Caco-2 (cell line): ENCODE measurements at regions not wholly inside any gene's neighbourhood (a gene's known extent, or its start where the extent isn't known, plus 50 kb on each side); places are given as distances from the start of the nearest gene placed in this dataset.
"Not testable (repeated sequence)": the region's sequence is repeated elsewhere in the genome, so short reads cannot be mapped to it uniquely, and the experiment has no call there.

Experiments
- BruUV-seq: library from RNA; stranded (reverse); fragments of 400-500 nt; replicated peaks from 2 replicates; lab custom pipeline; 2021; lab: Mats Ljungman, UMichigan
- CTCF ChIA-PET: fragments of 300-600 bp; sonication (Branson Sonifier 250); formaldehyde crosslinking; loops from one replicate; lab custom pipeline; 2022; ENCODE audit warnings: antibody characterized with exemption; lab: Charles Lee
- POLR2A ChIA-PET: fragments of 300-600 bp; sonication (Branson Sonifier 250); formaldehyde crosslinking; loops from one replicate; lab custom pipeline; 2022; ENCODE audit warnings: antibody characterized with exemption; lab: Charles Lee
- DNase-seq, 2 experiments: peaks; one replicate each; pipeline versions ENCODE4 v3.0.0 to v3.0.0-alpha.2; 2020 to 2022
- H3K27me3 ChIP-seq: replicated peaks from 2 replicates; pipeline ENCODE4 v1.6.0; 2011; ENCODE audit warnings: low read length; ENCODE audit not compliant: control insufficient read depth, insufficient read depth
- H3K36me3 ChIP-seq: 2 replicates; pipeline ENCODE4 v1.5.1; 2011; ENCODE audit warnings: low read length; ENCODE audit not compliant: control insufficient read depth, insufficient read depth
- H3K4me1 ChIP-seq: fragments of 250-450 bp; sonication (Bioruptor Pico); 2 replicates; pipeline ENCODE4 v1.5.1; 2020; ENCODE audit warnings: mild to moderate bottlenecking
- H3K4me3 ChIP-seq: 2 replicates; pipeline ENCODE4 v1.5.1; 2011; ENCODE audit warnings: low read depth, mild to moderate bottlenecking, control low read depth, low read length
- H3K9me3 ChIP-seq: fragments of 250-450 bp; sonication (Bioruptor Pico); 2 replicates; pipeline ENCODE4 v1.5.1; 2020; ENCODE audit warnings: mild to moderate bottlenecking, moderate library complexity
- H3K27ac Mint-ChIP-seq: one replicate; pipeline ENCODE4 v1.8.0; 2022; ENCODE audit warnings: mixed read lengths; ENCODE audit not compliant: unreplicated experiment
- H3K27me3 Mint-ChIP-seq: one replicate; pipeline ENCODE4 v1.8.0; 2022; ENCODE audit warnings: mixed read lengths; ENCODE audit not compliant: insufficient read depth, unreplicated experiment
- H3K36me3 Mint-ChIP-seq: one replicate; pipeline ENCODE4 v1.8.0; 2022; ENCODE audit warnings: mild to moderate bottlenecking, mixed read lengths; ENCODE audit not compliant: insufficient read depth, unreplicated experiment
- H3K4me1 Mint-ChIP-seq: one replicate; pipeline ENCODE4 v1.8.0; 2022; ENCODE audit warnings: low read depth, mixed read lengths; ENCODE audit not compliant: unreplicated experiment
- H3K4me3 Mint-ChIP-seq: one replicate; pipeline ENCODE4 v1.8.0; 2022; ENCODE audit warnings: mild to moderate bottlenecking, moderate library complexity, mixed read lengths; ENCODE audit not compliant: unreplicated experiment
- H3K9me3 Mint-ChIP-seq: one replicate; pipeline ENCODE4 v1.8.0; 2022; ENCODE audit warnings: mixed read lengths; ENCODE audit not compliant: unreplicated experiment
- intact Hi-C: fragments of 100-400 bp; cut with micrococcal nuclease; formaldehyde crosslinking; loops from one replicate; pipeline ENCODE4 v1.10.0; 2022; ENCODE audit not compliant: unreplicated experiment
- TF ChIP-seq, protein P1 (sequence below), 2 experiments: fragments of 200-600 bp in 1 of 2; IDR thresholded peaks; 1 replicate in 1 of 2; 2 replicates in 1 of 2; pipeline versions ENCODE4 v1.5.1 to v1.8.0; 2011 to 2022; ENCODE audit warnings: antibody characterized with exemption in 1 of 2, control low read depth in 1 of 2, inconsistent platforms in 1 of 2, low read depth in 1 of 2, low read length in 1 of 2, mild to moderate bottlenecking in 1 of 2, moderate library complexity in 1 of 2; ENCODE audit not compliant: insufficient read depth in 1 of 2, severe bottlenecking in 1 of 2, unreplicated experiment in 1 of 2

DNA sequence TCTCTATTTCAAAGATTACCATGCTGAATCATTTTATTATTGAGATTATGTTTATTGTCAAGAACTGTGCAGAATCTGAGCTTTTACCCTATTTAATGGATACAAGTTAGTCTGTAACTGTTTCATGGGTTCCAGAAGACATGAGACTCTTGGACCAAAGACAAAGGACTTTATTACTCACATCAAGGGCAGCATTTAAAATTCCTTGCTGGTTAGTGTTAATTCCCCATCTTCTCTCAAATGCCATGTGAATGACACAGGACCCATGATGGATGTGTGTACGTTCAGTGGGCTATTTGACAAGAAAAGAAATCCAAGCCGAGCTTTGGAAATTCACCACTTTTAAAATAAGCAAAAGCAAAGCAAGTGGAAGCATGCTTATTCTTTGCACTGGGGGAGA lies 139.9 kb downstream of the PCDH20 start:
- CTCF ChIA-PET = no interaction called here

DNA sequence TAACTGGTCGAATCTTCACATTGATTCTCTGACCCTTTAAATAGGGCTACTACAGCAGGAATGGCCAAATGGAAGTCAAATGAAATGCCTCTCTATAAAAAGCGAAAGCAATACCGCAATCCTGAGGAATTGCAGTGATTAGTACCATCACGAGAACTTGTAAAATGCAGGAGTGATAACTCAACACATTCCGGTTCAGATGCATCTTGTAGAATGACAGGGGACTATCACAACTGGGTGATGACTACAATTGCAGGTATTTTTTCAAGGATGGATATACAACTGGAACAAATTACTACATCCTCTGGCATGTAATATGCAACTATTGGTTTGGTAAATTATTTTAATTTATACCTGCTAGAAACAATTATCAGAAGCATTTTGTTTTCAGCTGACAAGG lies 140.4 kb downstream of the PCDH20 start:
- no peaks in the 10 kb centered on the region for H3K36me3 ChIP-seq
- no peak overlapping the region for H3K4me3 ChIP-seq
- ChIA-PET CTCF (no interaction called here), POLR2A (no interaction called here)
- Mint-ChIP-seq H3K27me3 (no peaks in the 10 kb centered on the region), H3K27ac (no peak overlapping the region), H3K36me3 (no peaks in the 10 kb centered on the region), H3K4me1 (no peaks in the 10 kb centered on the region), H3K4me3 (no peak overlapping the region), H3K9me3 (no peaks in the 10 kb centered on the region)
- TF ChIP-seq, protein P1, sequence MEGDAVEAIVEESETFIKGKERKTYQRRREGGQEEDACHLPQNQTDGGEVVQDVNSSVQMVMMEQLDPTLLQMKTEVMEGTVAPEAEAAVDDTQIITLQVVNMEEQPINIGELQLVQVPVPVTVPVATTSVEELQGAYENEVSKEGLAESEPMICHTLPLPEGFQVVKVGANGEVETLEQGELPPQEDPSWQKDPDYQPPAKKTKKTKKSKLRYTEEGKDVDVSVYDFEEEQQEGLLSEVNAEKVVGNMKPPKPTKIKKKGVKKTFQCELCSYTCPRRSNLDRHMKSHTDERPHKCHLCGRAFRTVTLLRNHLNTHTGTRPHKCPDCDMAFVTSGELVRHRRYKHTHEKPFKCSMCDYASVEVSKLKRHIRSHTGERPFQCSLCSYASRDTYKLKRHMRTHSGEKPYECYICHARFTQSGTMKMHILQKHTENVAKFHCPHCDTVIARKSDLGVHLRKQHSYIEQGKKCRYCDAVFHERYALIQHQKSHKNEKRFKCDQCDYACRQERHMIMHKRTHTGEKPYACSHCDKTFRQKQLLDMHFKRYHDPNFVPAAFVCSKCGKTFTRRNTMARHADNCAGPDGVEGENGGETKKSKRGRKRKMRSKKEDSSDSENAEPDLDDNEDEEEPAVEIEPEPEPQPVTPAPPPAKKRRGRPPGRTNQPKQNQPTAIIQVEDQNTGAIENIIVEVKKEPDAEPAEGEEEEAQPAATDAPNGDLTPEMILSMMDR (IDR thresholded peaks at IDR 0.05; ENCODE audit: insufficient read depth in 1 of 2, low read depth in 1 of 2, low read length in 1 of 2, severe bottlenecking in 1 of 2, unreplicated experiment in 1 of 2) = no peak
- H3K9me3 ChIP-seq = no peaks in the 10 kb centered on the region
- no peaks in the 10 kb centered on the region for H3K27me3 ChIP-seq
- BruUV-seq = no TSS peak
- DNase-seq = no peak
- intact Hi-C loops = no loop called here
- H3K4me1 ChIP-seq = no peaks in the 10 kb centered on the region

More for the DNA sequence above, 139.9 kb downstream of the PCDH20 start:
- POLR2A ChIA-PET = no interaction called here
- Mint-ChIP-seq H3K36me3 (no peaks in the 10 kb centered on the region), H3K4me1 (no peaks in the 10 kb centered on the region), H3K9me3 (no peaks in the 10 kb centered on the region), H3K4me3 (no peak overlapping the region), H3K27ac (no peak overlapping the region), H3K27me3 (no peaks in the 10 kb centered on the region)
- no peaks in the 10 kb centered on the region for H3K9me3 ChIP-seq
- TF ChIP-seq, protein P1 (IDR thresholded peaks at IDR 0.05; ENCODE audit: insufficient read depth in 1 of 2, low read depth in 1 of 2, low read length in 1 of 2, severe bottlenecking in 1 of 2, unreplicated experiment in 1 of 2) = no peak
- H3K4me1 ChIP-seq = no peaks in the 10 kb centered on the region
- H3K36me3 ChIP-seq = no peaks in the 10 kb centered on the region
- no peak overlapping the region for H3K4me3 ChIP-seq
- BruUV-seq = no TSS peak
- no peak for DNase-seq
- intact Hi-C loops = no loop called here
- no peaks in the 10 kb centered on the region for H3K27me3 ChIP-seq

DNA sequence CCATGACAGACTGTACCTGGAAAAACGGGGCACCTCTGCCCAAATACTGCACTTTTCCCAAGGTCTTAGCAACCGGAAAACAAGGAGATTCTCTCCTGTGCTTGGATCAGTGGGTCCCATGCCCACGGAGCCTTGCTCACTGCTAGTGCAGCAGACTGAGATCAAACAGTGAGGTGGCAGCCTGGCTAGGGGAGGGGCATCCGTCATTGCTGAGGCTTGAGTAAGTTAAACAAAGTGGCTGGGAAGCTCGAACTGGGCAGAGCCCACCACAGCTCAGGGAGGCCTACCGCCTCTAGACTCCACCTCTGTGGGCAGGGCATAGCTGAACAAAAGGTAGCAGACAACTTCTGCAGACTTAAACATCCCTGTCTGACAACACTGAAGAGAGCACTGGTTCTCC lies 148.8 kb downstream of the PCDH20 start:
- H3K27ac Mint-ChIP-seq, H3K27me3 ChIP-seq, H3K9me3 ChIP-seq, H3K36me3 ChIP-seq, H3K4me3 ChIP-seq, BruUV-seq, H3K4me1 Mint-ChIP-seq, H3K4me1 ChIP-seq, POLR2A ChIA-PET, CTCF ChIA-PET, DNase-seq, H3K36me3 Mint-ChIP-seq, H3K4me3 Mint-ChIP-seq, H3K27me3 Mint-ChIP-seq, intact Hi-C loops: not testable (repeated sequence)
- H3K9me3 Mint-ChIP-seq = peaks cover 20% of the 10 kb centered on the region
